IPS DF 6.9 (cell line): ENCODE measurements at regions not wholly inside any gene's neighbourhood (a gene's known extent, or its start where the extent isn't known, plus 50 kb on each side); places are given as distances from the start of the nearest gene placed in this dataset.

Source experiments
- DNase-seq: peaks from one replicate; pipeline ENCODE4 v3.0.0-alpha.2; 2013; ENCODE audit warnings: low read depth, low spot score
- H3K27ac ChIP-seq: one replicate; pipeline ENCODE4 v1.5.1; 2013; ENCODE audit warnings: low read length, control low read depth
- H3K27me3 ChIP-seq: 2 replicates; pipeline ENCODE4 v1.6.1; 2013; ENCODE audit warnings: mild to moderate bottlenecking, low read length; ENCODE audit not compliant: control insufficient read depth, insufficient read depth
- H3K36me3 ChIP-seq: 2 replicates; pipeline ENCODE4 v1.6.1; 2013; ENCODE audit warnings: low read length; ENCODE audit not compliant: control insufficient read depth, insufficient read depth
- H3K4me1 ChIP-seq: 2 replicates; pipeline ENCODE4 v1.6.1; 2013; ENCODE audit warnings: low read length; ENCODE audit not compliant: control insufficient read depth, insufficient read depth
- H3K4me3 ChIP-seq: 2 replicates; pipeline ENCODE4 v1.5.1; 2013; ENCODE audit warnings: mild to moderate bottlenecking, low read length
- H3K9me3 ChIP-seq: 2 replicates; pipeline ENCODE4 v1.6.1; 2013; ENCODE audit warnings: low read length, inconsistent platforms; ENCODE audit not compliant: control insufficient read depth, insufficient read depth
- WGBS: extraction: QIAGEN DNeasy Blood & Tissue Kit; methylation state at CpG from one replicate; pipeline ENCODE4 v1.1.7; 2013; ENCODE audit warnings: mixed read lengths, missing lambda C conversion rate; ENCODE audit not compliant: insufficient read length, insufficient coverage; 5-methylcytosine and 5-hydroxymethylcytosine counted together

DNA sequence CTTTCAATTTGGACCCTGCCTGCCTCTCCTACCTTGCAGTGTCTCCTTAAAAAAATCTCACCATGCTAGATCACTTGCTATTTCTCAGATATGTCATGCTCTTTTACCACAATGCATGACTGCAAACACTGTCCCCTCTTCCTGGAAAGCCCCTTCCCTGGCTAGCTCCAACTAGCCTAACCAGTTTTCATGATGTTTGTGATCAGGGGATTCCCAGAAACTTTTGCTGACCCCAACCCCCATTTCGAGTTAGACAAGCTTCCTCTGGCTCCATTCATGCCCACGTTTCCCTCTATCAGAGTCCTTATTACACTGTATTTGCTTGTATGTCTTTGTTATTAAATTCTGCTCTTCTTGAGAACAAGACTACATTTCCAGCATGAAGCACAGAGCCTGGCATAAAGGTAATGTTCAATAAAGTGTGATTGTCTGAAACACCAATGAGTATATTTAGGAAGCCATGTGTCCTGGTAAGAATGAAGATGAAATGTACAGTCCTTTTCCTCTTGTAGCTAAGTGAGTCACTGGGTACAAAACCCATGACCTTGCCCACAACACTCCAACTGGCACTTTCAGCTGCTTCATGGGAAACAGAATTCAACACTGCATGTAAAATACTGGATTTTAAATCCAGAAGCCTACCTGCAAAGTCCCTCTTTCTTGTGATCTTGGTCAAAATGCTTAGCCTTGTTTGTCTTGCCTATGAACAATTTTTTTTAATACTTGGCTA is 62.0 kb upstream of the ATL2 start:
- no peaks in the 10 kb centered on the region for H3K27me3 ChIP-seq
- H3K27ac ChIP-seq = no peak overlapping the region
- no peak for DNase-seq
- H3K9me3 ChIP-seq = no peaks in the 10 kb centered on the region
- H3K36me3 ChIP-seq = no peaks in the 10 kb centered on the region
- H3K4me3 ChIP-seq = no peak overlapping the region
- H3K4me1 ChIP-seq = 0 out of 2 replicates have a peak, but pooled peaks cover 2% of the 10 kb centered on the region
- no CpG with 5 or more reads among the region's 2 CpGs for WGBS

DNA sequence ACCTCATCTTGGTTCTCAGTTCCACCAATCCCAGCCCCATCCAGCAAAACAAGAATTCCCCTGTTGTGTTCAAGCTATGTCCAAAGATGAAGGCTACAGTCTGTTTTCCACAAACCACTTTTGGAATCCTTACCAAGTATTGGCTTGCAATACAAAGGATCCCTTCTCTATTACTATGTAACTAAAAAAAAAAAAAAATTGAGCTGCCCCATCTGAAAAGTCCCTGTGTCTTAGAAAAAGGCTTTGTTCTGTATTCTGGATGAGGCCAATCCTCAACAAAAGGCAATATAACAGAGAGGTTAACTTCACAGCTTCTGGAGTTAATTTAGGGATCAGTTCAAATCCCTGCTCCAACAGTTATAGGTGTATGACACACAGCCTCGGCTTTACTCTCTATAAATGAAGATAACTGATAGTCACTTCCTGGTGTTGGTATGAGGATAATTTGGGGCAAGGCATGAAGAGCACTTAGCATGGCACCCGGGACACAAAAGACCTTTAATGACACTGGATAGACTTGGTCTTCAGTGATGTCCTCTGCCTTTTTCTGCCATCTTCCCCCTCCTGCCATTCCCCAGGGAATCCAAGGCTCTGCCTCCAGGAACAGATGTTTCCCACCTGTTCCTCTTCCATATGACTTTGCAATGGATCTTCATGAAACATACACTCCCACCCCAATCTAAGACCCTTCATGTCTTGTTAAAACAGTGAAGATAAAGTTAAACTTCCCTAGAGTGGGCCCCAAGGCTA is 61.2 kb upstream of the ATL2 start:
- DNase-seq = no peak
- no peak overlapping the region for H3K27ac ChIP-seq

DNA sequence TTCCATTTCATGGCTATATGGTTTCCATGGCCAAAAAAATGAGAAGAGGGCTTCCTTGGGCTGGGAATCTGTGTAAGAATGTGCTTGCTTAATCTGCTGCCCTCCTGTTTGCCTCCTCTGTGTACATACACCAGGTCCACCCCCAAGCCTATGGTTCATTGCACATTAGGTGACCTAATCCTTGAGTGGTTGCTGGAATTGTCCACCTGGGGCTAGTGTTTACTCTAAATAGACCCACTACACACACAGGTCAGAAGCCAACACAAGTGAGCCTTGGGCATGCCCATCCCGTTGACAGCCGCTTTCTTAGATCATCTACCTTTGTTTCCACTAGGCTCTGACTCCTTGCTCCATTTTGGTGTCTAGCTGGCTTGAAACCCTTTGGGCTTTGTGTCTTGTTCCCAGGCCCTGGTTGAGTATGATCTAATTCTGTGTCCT is 59.2 kb upstream of the ATL2 start:
- no peaks in the 10 kb centered on the region for H3K27me3 ChIP-seq
- H3K27ac ChIP-seq = no peak overlapping the region
- no peaks in the 10 kb centered on the region for H3K36me3 ChIP-seq
- H3K4me3 ChIP-seq = no peak overlapping the region
- no peaks in the 10 kb centered on the region for H3K9me3 ChIP-seq
- DNase-seq = no peak
- no CpG with 5 or more reads among the region's 2 CpGs for WGBS
- 0 out of 2 replicates have a peak, but pooled peaks cover 2% of the 10 kb centered on the region for H3K4me1 ChIP-seq

More for the DNA sequence above, 61.2 kb upstream of the ATL2 start:
- no CpG with 5 or more reads among the region's 2 CpGs for WGBS
- Histone ChIP-seq H3K36me3 (no peaks in the 10 kb centered on the region), H3K9me3 (no peaks in the 10 kb centered on the region), H3K4me1 (0 out of 2 replicates have a peak, but pooled peaks cover 2% of the 10 kb centered on the region), H3K27me3 (no peaks in the 10 kb centered on the region), H3K4me3 (no peak overlapping the region)

DNA sequence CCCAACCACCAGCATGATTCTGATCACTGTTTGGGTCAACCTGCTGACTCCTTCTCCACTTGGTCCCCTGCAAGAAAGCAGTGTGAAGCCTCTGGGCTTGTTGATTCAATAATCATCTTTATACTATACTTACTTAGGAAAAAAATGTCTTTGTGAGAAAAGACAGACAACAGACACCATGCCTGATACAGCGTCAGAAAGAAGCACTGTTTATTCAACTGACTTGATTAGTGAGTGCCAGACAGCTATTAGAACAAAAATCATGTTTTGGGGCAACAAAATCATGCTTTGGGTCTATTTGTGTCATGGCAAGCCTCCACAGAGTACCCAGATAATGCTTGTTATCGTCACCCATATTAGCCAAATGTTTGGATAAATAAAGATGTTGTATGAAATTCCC is 58.7 kb upstream of the ATL2 start:
- no peak overlapping the region for H3K27ac ChIP-seq
- WGBS = no CpG with 5 or more reads among the region's 2 CpGs
- H3K4me3 ChIP-seq = no peak overlapping the region
- peaks cover 3% of the 10 kb centered on the region; the same call in 1 of the 2 replicates for H3K4me1 ChIP-seq
- no peaks in the 10 kb centered on the region for H3K27me3 ChIP-seq
- no peaks in the 10 kb centered on the region for H3K9me3 ChIP-seq
- DNase-seq = no peak
- no peaks in the 10 kb centered on the region for H3K36me3 ChIP-seq

DNA sequence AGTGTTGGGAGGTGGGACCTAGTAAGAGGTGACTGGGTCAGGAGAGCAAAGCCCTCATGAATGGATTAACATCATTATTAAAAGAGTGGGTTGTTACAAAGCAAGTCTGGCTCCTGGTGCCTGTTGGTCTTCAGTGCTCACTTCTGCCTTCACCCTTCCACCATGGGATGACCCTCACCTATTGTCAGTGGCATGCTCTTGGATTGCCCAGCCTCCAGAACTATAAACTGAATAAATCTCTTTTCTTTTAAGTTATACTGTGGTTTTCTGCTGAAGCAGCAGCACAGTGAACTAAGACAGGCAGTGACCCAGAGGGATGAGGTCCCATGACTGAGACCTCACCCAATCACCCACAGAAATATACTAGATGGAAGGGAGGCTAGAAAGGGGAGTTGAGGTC is 57.5 kb upstream of the ATL2 start:
- Histone ChIP-seq H3K4me3 (no peak overlapping the region), H3K27me3 (no peaks in the 10 kb centered on the region), H3K4me1 (peaks cover 6% of the 10 kb centered on the region), H3K36me3 (no peaks in the 10 kb centered on the region), H3K27ac (no peak overlapping the region), H3K9me3 (no peaks in the 10 kb centered on the region)
- DNase-seq = no peak

DNA sequence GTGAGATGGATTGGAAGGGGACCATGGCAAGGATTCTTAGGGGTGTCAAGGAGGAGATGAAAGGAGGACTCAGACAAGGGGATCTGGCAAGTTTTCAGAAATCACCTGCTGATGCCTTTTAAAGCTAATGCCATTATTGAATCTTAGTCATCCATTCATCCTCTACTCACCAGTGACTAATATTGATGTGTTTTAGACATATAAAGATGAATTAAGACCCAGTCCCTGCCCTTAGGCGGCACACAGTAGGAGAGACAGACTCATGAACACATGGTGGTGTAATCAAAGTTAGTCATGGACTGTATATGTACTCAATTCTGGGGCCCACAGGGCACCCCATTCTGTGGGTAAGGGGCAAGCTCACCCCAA is 56.5 kb upstream of the ATL2 start:
- no peaks in the 10 kb centered on the region for H3K27me3 ChIP-seq
- H3K4me1 ChIP-seq = peaks cover 6% of the 10 kb centered on the region

DNA sequence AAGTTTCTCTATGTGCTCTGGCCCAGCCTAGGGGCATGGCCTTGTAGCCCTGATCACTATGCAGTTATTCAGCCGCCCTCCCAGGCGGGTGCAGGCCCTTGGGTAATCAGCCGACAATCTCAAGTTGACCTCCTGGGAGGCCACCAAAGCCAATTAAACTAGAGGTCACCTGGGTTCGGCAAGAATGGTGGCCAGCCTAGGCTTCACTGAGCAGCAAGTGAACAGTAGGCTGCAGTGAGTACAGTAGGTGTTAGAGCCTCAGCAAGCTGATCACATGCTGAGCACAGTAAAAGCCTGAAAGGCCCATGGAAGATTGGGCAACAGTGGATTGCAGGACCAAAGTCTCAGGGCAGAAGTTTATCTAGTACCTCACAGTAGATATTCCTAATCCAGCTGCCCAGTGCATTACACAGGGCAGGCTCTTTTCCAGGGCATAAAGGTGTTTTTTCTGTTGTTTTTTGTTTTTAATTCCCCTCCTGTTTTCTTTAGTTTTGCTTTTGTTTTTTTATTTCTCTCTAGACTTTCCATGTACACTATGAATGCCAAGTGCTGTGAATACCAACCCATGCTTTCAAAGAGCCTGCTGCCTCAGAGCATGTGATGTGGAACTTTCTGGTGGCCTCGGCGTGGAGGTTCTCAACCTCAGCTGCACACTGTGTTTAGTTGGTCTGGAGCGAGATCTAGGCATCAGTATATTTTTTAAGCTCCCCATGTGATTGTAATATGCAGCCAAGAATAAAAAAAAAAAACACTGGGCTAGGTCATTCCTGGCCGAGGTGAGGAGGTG is 55.9 kb upstream of the ATL2 start:
- H3K9me3 ChIP-seq = no peaks in the 10 kb centered on the region
- no peaks in the 10 kb centered on the region for H3K36me3 ChIP-seq
- no peaks in the 10 kb centered on the region for H3K27me3 ChIP-seq
- no peak overlapping the region for H3K27ac ChIP-seq
- DNase-seq = no peak
- H3K4me1 ChIP-seq = peaks cover 6% of the 10 kb centered on the region
- no CpG with 5 or more reads among the region's 8 CpGs for WGBS
- H3K4me3 ChIP-seq = no peak overlapping the region

More for the DNA sequence above, 56.5 kb upstream of the ATL2 start:
- WGBS = no CpG with 5 or more reads among the region's 1 CpG
- no peak overlapping the region for H3K4me3 ChIP-seq
- no peak for DNase-seq
- H3K36me3 ChIP-seq = no peaks in the 10 kb centered on the region
- H3K27ac ChIP-seq = no peak overlapping the region
- H3K9me3 ChIP-seq = no peaks in the 10 kb centered on the region

DNA sequence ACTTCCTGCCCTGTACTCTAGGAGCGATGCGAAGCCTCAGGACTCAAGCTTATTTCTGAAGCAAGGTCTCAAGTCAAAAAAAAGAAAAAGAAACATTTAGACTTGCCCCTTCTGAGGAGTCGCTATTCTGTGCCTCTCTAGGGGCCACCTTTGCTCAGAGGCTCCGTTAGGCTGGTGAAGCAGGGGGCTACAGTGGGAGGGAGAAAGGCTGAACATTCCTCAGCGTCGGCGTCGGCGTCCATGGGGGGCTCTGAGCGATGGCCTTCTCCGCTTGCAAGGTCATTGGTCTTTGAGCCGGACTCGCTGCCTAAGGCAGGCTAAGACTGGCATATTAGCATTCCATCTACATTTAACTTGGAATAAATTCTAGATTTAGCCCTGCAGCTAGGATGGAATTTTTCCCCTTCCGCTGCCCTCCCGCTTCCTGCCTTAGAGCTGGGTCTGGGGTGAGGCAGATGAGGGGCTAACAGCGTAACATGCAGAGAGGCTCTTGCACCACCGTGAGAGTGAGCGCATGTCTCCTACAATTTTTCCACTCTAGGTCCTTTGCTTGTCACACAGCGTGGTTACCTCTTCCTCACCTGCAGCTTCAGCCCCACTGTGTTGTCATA is 53.6 kb upstream of the ATL2 start:
- Histone ChIP-seq H3K36me3 (no peaks in the 10 kb centered on the region), H3K9me3 (no peaks in the 10 kb centered on the region), H3K4me1 (peaks cover 6% of the 10 kb centered on the region), H3K27ac (no peak overlapping the region), H3K4me3 (no peak overlapping the region), H3K27me3 (no peaks in the 10 kb centered on the region)
- WGBS = no CpG with 5 or more reads among the region's 19 CpGs
- no peak for DNase-seq

DNA sequence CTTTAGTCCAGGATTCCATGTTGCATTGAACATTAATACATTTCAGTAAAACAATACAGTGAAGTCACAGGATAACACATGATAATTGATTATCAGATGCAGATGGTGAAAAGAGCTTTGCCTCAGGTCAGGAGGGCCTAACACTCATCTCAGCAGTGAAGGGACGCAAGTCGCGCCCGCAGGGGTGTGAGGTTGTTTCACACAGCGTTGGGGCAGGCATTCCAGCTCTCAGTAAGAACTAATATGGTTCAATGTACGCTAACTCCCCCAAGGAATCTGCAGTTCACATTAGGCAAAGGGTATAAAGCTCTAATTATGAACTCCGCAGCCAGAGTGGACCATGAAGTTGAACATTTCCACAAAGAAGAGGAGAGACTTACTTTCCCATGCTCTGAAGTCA is 53.1 kb upstream of the ATL2 start:
- WGBS = no CpG with 5 or more reads among the region's 7 CpGs
- no peak for DNase-seq
- Histone ChIP-seq H3K4me3 (no peak overlapping the region), H3K9me3 (no peaks in the 10 kb centered on the region), H3K36me3 (no peaks in the 10 kb centered on the region), H3K27me3 (no peaks in the 10 kb centered on the region), H3K4me1 (peaks cover 6% of the 10 kb centered on the region), H3K27ac (no peak overlapping the region)

GRCh38 chr2:38427936-38428335 is 50.9 kb upstream of the ATL2 start:
- no CpG with 5 or more reads among the region's 6 CpGs for WGBS
- H3K9me3 ChIP-seq = no peaks in the 10 kb centered on the region
- H3K27me3 ChIP-seq = no peaks in the 10 kb centered on the region
- DNase-seq = no peak
- H3K4me3 ChIP-seq = no peak overlapping the region
- no peak overlapping the region for H3K27ac ChIP-seq
- peaks cover 6% of the 10 kb centered on the region for H3K4me1 ChIP-seq
- H3K36me3 ChIP-seq = no peaks in the 10 kb centered on the region
